ENCODE measurements at regions not wholly inside any gene's neighbourhood (a gene's known extent, or its start where the extent isn't known, plus 50 kb on each side); places are given as distances from the start of the nearest gene placed in this dataset.

- TF ChIP-seq POLR2A (IDR thresholded peaks at IDR 0.05) (no peak), POLR2AphosphoS5 (IDR thresholded peaks at IDR 0.05) (no peak), CTCF (IDR thresholded peaks at IDR 0.05) (no peak), EP300 (IDR thresholded peaks at IDR 0.05) (no peak)
Measured at GRCh38 chr3:178482981-178483380, 53.3 kb upstream of the KCNMB2 start.
